Sigmoid colon (tissue), 4 donors: ENCODE measurements at regions not wholly inside any gene's neighbourhood (a gene's known extent, or its start where the extent isn't known, plus 50 kb on each side); places are given as distances from the start of the nearest gene placed in this dataset.
"Not testable (repeated sequence)": the region's sequence is repeated elsewhere in the genome, so short reads cannot be mapped to it uniquely, and the experiment has no call there.

Experiments
- CTCF ChIP-seq, 4 experiments: fragments of 450-650 bp in 3 of 4; fragments of 200-600 bp in 1 of 4; IDR thresholded peaks; one replicate each; pipeline ENCODE4 v1.5.1; 2016 to 2019; ENCODE audit warnings: antibody characterized with exemption in 4 of 4, mild to moderate bottlenecking in 3 of 4, moderate library complexity in 2 of 4
- EP300 ChIP-seq, 4 donors: sonication (generic); formaldehyde crosslinking; IDR thresholded peaks; one replicate each; pipeline ENCODE4 v1.6.1; 2017; ENCODE audit warnings: antibody characterized with exemption in 4 of 4
- POLR2A ChIP-seq, 2 donors: fragments of 450-650 bp; IDR thresholded peaks; one replicate each; pipeline ENCODE4 v1.6.1; 2016; ENCODE audit warnings: antibody characterized with exemption in 2 of 2, mild to moderate bottlenecking in 2 of 2, moderate library complexity in 2 of 2

- TF ChIP-seq CTCF, POLR2A, EP300 (IDR thresholded peaks at IDR 0.05): not testable (repeated sequence)
Observed at GRCh38 chr6:160820661-160821060, 118.6 kb downstream of the PLG start.
